OCI-LY1 (cell line): ENCODE measurements at regions not wholly inside any gene's neighbourhood (a gene's known extent, or its start where the extent isn't known, plus 50 kb on each side); places are given as distances from the start of the nearest gene placed in this dataset.

Experiments used
- CTCF ChIP-seq: fragments of 200-600 bp; sonication (generic), shearing (Covaris generic); IDR thresholded peaks from 2 replicates; pipeline ENCODE4 v1.5.1; 2017; ENCODE audit warnings: mild to moderate bottlenecking, antibody characterized with exemption, low read length, moderate library complexity, mixed read lengths
- EZH2 ChIP-seq: fragments of 200-600 bp; sonication (generic), shearing (Covaris generic); IDR thresholded peaks from 2 replicates; pipeline ENCODE4 v1.8.0; 2017; ENCODE audit warnings: borderline replicate concordance, mixed run types, mild to moderate bottlenecking, antibody characterized with exemption, low read length, moderate library complexity, mixed read lengths

GRCh38 chr18:78898066-78898465 is 81.6 kb upstream of the SALL3 start:
- TF ChIP-seq CTCF (no peak), EZH2 (no peak)
